ENCODE measurements at regions not wholly inside any gene's neighbourhood (a gene's known extent, or its start where the extent isn't known, plus 50 kb on each side); places are given as distances from the start of the nearest gene placed in this dataset.
"Not testable (repeated sequence)": the region's sequence is repeated elsewhere in the genome, so short reads cannot be mapped to it uniquely, and the experiment has no call there.

DNA sequence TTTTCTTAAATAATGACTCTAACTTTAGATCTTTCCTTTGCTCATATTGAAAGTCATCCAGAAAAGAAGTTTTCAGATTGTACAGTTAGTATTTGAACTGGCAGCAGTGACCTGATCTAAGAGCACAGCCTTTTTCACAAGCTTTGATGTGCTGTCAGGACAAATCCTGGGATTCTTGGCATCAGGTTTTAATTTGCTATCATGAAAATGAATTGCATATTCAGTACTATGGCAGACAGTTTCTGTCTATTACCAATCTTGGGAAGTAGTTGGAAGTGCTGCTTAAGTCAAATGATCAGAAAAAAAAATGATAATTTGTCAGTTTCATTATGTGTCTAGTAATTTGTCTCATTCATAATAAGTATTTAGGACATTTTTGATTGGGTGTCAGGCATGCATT lies 925.6 kb upstream of the ARRDC3 start:
- no peak for TF ChIP-seq CTCF (IDR thresholded peaks at IDR 0.05; ENCODE audit: low read depth, low read length)

GRCh38 chr5:92302356-92302755 lies 919.2 kb upstream of the ARRDC3 start:
- H3K4me3 ChIP-seq (ENCODE audit: low read depth, low read length), result not testable (repeated sequence)

More for the DNA sequence above, 925.6 kb upstream of the ARRDC3 start:
- H3K4me3 ChIP-seq (ENCODE audit: low read depth, low read length), result no peak overlapping the region

DNA sequence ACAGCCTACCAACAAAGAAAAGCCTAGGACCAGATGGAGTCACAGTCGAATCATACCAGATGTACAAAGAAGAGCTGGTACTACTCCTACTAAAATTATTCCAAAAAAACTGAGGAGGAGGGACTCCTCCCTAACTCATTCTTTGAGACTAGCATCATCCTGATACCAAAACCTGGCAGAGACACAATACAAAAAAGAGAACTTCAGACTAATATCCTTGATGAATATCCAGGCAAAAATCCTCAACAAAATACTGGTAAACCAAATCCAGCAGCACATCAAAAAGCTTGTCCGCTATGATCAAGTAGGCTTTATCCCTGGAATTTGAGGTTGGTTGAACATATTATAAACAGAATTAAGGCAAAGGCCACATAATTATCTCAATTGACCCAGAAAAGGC lies 900.4 kb upstream of the ARRDC3 start:
- H3K4me3 ChIP-seq (ENCODE audit: low read depth, low read length), result no peak overlapping the region
- TF ChIP-seq CTCF (IDR thresholded peaks at IDR 0.05; ENCODE audit: low read depth, low read length), result no peak

DNA sequence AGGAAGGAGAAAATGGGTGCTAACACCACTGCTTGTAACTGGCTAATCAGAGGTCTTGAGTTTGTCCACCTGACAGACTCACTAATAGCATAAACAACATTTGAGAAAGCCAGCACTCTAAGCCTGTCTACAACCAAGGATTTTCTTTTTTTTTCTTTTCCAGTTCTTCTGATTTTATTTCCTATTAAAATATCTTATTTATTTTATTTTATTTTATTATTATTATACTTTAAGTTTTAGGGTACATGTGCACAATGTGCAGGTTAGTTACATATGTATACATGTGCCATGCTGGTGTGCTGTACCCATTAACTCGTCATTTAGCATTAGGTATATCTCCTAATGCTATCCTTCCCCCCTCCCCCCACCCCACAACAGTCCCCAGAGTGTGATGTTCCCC lies 888.6 kb upstream of the ARRDC3 start:
- H3K4me3 ChIP-seq (ENCODE audit: low read depth, low read length), result not testable (repeated sequence)

DNA sequence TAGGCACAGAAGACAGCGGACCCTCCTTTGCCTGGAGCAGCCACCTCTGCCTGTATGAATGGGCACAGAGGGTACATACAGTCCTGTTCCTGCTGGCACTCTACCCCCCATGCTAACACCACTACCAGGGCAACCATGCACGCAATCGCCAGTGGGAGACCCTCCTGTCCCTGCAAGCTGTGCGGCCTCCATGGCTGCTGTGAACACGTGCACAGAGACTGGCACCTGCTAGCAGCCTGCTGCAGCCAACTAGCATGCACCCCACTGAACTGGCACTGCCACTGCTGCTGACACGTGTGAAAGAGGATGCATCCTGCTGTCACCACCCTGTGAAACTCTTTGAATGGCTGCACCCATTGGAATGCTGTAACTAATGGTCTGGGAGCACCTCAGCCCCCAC lies 885.2 kb upstream of the ARRDC3 start:
- TF ChIP-seq CTCF (IDR thresholded peaks at IDR 0.05; ENCODE audit: low read depth, low read length), result no peak
- no peak overlapping the region for H3K4me3 ChIP-seq (ENCODE audit: low read depth, low read length)

GRCh38 chr5:92267830-92268229 lies 884.7 kb upstream of the ARRDC3 start:
- no peak for TF ChIP-seq CTCF (IDR thresholded peaks at IDR 0.05; ENCODE audit: low read depth, low read length)
- no peak overlapping the region for H3K4me3 ChIP-seq (ENCODE audit: low read depth, low read length)

DNA sequence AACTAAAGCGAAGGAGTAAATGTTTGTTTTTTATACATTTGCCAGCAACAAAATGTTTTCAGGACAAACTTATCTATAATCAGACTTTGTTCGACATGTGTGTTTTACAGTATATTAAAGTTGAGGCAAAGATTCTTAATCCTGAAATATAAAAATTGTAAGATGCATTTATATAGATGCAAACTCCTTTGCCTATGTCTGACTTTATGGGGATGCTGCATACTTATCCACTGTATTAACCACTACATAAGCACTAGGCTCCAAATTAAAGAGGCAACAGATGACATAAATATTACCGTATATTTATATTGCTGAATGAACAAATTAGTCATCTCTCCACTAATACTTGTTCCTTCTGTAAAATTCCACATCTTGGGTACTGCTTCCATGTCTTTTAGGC lies 882.7 kb upstream of the ARRDC3 start:
- no peak overlapping the region for H3K4me3 ChIP-seq (ENCODE audit: low read depth, low read length)
- TF ChIP-seq CTCF (IDR thresholded peaks at IDR 0.05; ENCODE audit: low read depth, low read length), result no peak

- H3K4me3 ChIP-seq (ENCODE audit: low read depth, low read length), result not testable (repeated sequence)
These were observed 872.5 kb upstream of the ARRDC3 start for GRCh38 chr5:92255605-92256004.

DNA sequence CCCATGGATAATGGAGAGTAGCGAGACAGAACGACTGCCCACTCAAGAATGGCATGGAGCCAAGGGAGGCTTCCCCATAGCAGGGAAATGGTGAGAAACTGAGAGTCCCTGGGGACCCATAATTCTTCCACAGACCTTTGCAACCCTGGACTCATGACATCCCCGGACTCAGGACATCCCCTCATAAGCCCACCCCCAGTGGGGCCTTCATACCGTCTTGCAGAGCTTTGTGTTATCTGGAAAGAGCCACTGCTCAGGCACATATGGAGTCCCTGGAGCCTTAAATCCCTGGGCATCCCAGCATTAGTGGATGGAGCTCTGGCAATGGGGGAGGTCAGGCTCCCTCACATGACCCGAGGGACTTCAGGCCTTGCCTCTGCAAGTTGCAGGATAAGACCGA lies 865.4 kb upstream of the ARRDC3 start:
- no peak overlapping the region for H3K4me3 ChIP-seq (ENCODE audit: low read depth, low read length)
- TF ChIP-seq CTCF (IDR thresholded peaks at IDR 0.05; ENCODE audit: low read depth, low read length), result no peak

Data from WI38 (cell line).